COR-L47 (cell line): ENCODE measurements at regions not wholly inside any gene's neighbourhood (a gene's known extent, or its start where the extent isn't known, plus 50 kb on each side); places are given as distances from the start of the nearest gene placed in this dataset.
"Not testable (repeated sequence)": the region's sequence is repeated elsewhere in the genome, so short reads cannot be mapped to it uniquely, and the experiment has no call there.

Source experiments
- DNase-seq: peaks from one replicate; lab custom pipeline; 2025; lab: John Stamatoyannopoulos, UW

- DNase-seq: no peak
These were observed 332.4 kb downstream of the BCOR start for GRCh38 chrX:39765327-39765726.

DNA sequence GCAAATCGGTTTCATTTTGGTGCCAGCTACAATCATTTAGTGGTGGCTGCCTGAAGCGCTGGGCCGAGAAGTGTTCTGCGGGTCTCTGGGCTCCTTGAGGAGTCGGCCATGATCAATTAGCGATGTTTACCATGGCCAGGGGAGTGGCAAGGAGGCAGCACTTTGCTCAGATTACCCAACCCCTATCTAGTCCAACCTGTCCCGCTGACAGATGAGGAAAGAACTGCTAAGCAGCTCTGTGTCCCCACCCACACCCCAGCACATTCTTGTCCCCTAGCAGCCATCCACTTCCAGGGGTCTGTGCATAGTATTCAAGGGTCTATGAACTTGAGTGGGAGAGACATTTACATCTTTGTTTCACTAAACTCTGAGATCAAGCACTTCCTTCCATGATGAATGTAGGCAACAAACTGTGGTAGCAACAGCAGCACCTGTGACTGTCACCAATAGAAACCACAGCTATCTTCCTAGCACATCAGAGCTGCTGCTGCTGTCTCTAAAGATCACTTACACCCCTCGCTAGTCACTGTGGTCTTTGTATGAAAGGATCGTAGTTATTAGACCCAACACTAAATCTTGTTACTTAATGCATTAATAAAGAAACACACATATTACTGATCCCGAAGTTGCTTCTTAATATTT lies 331.6 kb downstream of the BCOR start:
- DNase-seq: no peak

- DNase-seq: no peak
These were observed 330.9 kb downstream of the BCOR start for GRCh38 chrX:39766855-39767254.

- no peak for DNase-seq
These were observed 330.3 kb downstream of the BCOR start for GRCh38 chrX:39767446-39767845.

GRCh38 chrX:39769748-39770147 lies 328.0 kb downstream of the BCOR start:
- DNase-seq: no peak

DNA sequence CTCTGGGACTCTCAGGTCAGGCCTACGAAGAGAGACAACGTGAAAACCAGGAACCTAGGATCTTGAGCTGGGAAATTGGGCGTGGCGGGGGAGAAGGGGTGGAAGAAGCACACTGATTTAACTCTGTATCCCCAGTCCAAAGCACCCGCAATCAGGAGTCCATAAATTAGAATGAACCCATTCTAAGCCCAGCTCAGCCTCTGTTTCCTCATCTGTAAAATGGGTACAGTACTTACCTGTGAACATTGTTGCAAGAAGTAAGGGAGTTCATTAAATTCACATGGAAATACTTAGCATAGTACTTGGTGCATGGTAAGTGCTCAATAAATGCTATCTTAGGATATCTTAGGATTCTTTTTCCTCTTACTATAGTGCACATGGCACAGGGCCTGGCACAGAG lies 326.7 kb downstream of the BCOR start:
- DNase-seq: no peak

- no peak for DNase-seq
These were observed 325.5 kb downstream of the BCOR start for GRCh38 chrX:39772057-39772832.

DNA sequence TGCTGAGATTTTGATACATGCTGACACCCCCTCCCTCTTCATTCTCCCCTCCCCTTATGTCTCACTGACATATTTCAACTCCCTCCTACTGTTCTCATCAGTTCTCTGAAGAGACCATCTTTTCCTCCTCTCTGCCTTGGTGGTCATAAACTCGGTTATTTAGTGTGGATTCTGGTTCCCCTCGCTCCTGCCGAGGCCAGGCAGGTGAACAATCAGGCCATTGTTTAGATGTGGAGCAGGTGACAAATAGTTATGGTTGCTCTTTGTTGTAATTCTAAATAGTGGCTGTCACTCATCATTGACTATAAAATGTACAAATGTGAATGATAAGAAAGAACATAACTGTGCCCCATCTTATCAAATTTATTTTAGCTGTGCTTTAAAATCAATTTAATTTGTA lies 324.6 kb downstream of the BCOR start:
- no peak for DNase-seq

DNA sequence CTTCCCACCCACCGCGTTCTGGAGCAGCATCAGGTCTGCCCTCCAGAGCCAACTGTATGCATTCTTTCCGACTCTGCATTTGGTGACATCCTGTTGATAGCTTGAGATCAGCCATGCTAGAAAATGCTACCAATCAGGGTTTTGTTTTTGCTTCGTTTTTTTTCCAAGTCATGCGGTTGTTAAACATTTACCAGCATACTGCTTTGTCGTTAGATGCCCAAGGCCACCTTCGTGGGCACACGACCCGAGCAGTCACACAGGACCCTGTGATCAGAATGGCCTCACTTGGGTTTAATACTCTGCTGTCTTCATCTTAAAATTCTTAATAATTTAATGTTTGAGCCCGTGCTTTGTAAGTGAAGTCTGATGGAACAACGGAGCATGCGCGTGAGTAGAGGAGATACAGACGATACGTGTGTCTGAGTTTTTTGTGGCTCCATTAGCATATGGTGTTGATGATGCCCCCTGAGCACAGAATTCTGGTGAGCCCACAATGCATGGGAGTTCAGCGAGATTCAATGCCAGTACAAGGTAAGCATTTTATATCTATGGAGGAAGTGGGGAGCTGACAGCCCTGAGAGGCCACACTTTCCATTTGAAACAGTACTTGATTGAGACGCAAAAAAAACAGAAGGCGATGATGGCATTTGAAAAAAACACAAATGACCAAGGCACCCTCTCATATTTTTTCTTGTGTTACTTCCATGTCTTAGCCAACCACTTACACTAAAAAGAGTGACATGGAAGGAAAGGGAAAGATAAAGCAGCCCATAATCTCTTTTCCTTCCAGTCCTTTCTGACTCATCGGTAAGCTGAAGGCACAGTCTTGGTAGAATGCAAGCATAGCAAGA lies 323.6 kb downstream of the BCOR start:
- no peak for DNase-seq

DNA sequence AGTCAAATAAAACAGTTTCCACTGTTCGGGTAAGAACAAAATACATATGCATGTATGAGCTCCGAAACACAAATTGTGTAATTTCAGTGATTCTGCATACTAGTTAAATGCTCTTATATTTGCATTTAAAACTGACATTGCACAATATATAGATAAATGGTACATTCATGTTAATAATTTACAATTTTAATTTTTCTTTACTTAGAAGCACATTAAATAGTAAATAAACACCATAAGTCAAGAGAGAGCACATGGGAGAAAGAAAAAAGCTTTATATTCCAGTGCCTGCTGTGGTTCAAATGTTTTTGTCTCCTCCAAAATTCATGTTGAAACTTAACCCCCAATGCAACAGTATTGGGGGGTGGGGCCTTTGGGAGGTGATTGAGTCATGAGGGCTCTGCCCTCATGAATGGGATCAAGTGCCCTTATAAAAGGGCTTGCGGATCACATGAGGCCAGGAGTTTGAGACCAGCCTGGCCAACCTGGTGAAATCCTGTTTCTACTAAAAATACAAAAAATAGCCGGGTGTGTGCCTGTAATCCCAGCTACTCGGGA lies 322.9 kb downstream of the BCOR start:
- no peak for DNase-seq

DNA sequence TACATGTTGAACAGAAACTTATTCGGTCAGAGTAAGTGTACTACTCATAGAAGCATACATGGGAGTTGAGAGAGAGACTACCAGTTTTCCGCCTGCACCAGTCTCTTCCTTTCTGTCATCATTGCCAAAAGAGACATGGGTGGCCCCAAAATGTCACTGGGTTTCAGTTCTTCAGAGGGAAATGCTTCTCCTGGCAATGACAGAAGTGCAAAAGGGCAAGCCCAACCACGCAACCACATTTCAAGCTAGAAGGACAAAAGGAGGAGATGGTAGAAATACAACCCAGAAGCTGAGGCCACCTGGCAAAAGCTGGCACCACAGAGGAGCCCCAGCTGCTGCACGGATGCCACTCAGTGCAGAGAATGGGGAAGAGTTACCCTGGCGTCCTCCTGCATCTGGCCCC lies 320.1 kb downstream of the BCOR start:
- no peak for DNase-seq

DNA sequence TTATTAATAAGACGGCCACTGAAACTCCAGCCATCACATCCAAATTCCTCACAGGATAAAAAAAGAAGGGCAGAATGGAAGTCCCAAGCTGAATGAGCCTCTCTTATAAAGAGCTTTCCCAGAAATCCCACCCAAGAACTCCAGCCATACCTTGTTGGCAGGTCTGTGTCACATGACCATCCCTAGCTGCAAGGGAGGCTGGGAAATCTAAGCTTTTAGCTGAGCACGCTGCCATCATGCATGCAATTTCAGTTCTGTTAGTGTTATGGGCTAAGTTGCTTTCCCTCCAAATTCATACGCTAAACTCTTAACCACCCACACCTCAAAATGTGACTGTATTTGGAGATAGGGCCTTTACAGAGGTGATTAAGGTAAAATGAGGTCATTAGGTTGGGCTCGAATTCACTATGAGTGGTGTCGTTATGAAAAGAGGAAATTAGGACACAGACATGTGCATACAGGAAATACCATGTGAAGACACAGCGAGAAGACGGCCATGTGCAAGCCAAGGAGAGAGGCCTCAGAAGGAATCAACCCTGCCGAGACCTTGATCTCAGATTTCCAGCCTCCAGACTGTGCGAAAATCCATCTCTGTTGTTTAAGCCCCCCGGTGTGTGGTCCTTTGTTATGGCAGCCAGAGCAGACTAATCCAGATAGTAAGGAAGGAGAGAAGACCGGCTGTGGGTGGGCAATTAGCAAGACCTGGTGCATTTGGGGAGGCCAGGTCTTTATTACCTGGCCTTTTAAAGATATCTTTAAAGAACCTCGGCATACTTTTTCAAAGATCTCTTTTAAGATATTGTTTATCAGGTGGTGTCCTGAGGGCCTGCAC lies 317.6 kb downstream of the BCOR start:
- no peak for DNase-seq

GRCh38 chrX:39782276-39782675 lies 315.5 kb downstream of the BCOR start:
- DNase-seq: no peak

GRCh38 chrX:39787999-39788398 lies 309.8 kb downstream of the BCOR start:
- DNase-seq: no peak

DNA sequence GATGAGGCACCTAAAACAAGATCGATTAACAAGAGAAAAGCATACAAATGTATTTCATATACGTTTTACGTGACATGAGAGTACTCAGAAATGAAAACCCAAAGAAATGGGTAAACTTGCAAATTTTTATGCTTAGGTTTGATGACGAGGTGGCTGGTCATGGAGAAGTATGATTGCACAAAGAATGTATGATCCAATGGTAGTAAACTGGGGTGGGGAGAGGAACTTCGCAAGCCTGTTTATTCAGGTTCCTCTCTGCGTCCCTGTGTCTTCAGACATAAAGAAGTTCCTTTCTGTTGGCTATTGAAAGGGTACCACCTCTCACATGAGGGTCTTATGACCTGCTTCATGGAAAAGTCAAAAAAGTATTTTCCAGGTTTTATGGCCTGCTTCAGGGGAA lies 309.2 kb downstream of the BCOR start:
- no peak for DNase-seq

DNA sequence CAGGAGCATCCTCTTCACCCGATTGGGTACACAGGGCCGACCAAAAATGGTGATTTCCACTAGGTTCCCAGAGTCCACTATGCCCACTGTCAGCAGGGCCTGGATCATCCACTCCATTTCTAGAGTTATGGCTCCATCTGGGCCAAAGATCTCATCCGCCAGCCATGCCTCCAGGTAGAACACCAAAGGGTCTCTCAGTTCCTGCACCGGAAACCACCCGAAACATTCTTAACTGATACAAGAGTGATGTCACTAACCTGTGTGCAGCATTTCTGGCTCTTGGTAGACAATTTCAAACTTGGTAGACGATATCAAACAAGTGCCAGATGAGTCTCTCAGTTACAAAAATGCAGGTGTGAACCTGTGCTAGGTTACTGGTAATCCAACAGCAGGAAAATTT lies 306.1 kb downstream of the BCOR start:
- no peak for DNase-seq

GRCh38 chrX:39795605-39796004 lies 302.2 kb downstream of the BCOR start:
- DNase-seq: no peak

GRCh38 chrX:39796856-39797255 lies 300.9 kb downstream of the BCOR start:
- DNase-seq: no peak

DNA sequence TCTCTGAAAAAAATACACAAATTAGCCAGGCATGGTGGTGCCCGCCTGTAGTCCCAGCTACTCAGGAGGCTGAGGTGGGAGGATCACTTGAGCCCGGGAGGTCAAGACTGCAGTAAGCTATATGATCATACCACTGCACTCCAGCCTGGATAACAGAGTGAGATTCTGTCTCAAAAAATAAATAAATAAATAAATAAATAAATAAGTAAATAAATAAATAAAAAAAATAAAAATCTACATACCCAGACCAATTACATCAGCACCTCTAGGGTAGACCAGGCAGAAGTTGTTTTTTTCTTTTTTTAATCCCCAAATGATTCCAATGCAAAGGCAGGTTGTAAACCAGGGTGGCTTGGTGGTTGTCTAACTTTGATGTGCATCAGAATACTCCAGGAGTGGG lies 299.3 kb downstream of the BCOR start:
- DNase-seq: not testable (repeated sequence)

GRCh38 chrX:39802354-39802753 lies 295.4 kb downstream of the BCOR start:
- DNase-seq: no peak

DNA sequence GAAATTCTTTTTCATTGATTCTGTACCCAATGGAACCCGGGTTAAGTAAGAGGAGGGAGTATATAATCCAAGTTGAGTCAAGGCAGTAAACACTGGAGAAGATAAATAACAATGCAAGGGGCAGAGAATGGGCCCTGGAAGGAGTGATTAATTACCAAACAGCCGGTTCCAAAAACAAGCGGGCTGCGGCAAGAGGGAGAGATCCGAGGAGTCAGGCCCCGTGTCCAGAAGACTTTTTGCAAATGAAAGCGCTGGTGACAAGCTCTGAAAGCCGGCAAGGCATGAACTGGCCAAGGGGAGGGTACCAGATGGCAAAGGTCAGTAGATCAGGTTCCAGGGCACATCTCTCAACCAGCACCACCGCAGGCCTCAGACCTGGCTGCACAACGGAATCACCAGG lies 294.9 kb downstream of the BCOR start:
- no peak for DNase-seq

GRCh38 chrX:39805022-39805421 lies 292.7 kb downstream of the BCOR start:
- no peak for DNase-seq
